ENCODE measurements at regions not wholly inside any gene's neighbourhood (a gene's known extent, or its start where the extent isn't known, plus 50 kb on each side); places are given as distances from the start of the nearest gene placed in this dataset.
A peak's percentile ranks its signal among the peaks of the same experiment; 100 is the strongest.

GRCh38 chr17:77872714-77873499 is 85.6 kb upstream of the TNRC6C start:
- DNase-seq (ENCODE audit: low read depth) = no peak

GRCh38 chr17:77873500-77874302 is 84.8 kb upstream of the TNRC6C start:
- no peak for DNase-seq (ENCODE audit: low read depth)

GRCh38 chr17:77874303-77875050 is 84.0 kb upstream of the TNRC6C start:
- DNase-seq (ENCODE audit: low read depth) = no peak

- no peak for DNase-seq (ENCODE audit: low read depth)
These were observed 83.3 kb upstream of the TNRC6C start for GRCh38 chr17:77875051-77875780.

GRCh38 chr17:77875881-77876509 is 82.5 kb upstream of the TNRC6C start:
- no peak for DNase-seq (ENCODE audit: low read depth)

GRCh38 chr17:77877036-77877435 is 81.5 kb upstream of the TNRC6C start:
- DNase-seq (ENCODE audit: low read depth) = no peak

- no peak for DNase-seq (ENCODE audit: low read depth)
These were observed 80.7 kb upstream of the TNRC6C start for GRCh38 chr17:77877646-77878355.

GRCh38 chr17:77879226-77879895 is 79.1 kb upstream of the TNRC6C start:
- no peak for DNase-seq (ENCODE audit: low read depth)

GRCh38 chr17:77879896-77880280 is 78.6 kb upstream of the TNRC6C start:
- no peak for DNase-seq (ENCODE audit: low read depth)

GRCh38 chr17:77880711-77881450 is 77.6 kb upstream of the TNRC6C start:
- no peak for DNase-seq (ENCODE audit: low read depth)

GRCh38 chr17:77881545-77881944 is 77.0 kb upstream of the TNRC6C start:
- DNase-seq (ENCODE audit: low read depth) = peak; percentile 29

- DNase-seq (ENCODE audit: low read depth) = no peak
These were observed 76.5 kb upstream of the TNRC6C start for GRCh38 chr17:77882040-77882439.

GRCh38 chr17:77882481-77883212 is 75.9 kb upstream of the TNRC6C start:
- peak; percentile 33 for DNase-seq (ENCODE audit: low read depth)

- no peak for DNase-seq (ENCODE audit: low read depth)
These were observed 75.3 kb upstream of the TNRC6C start for GRCh38 chr17:77883213-77883650.

GRCh38 chr17:77884019-77884418 is 74.5 kb upstream of the TNRC6C start:
- no peak for DNase-seq (ENCODE audit: low read depth)

GRCh38 chr17:77884967-77885641 is 73.4 kb upstream of the TNRC6C start:
- no peak for DNase-seq (ENCODE audit: low read depth)

- no peak for DNase-seq (ENCODE audit: low read depth)
These were observed 72.7 kb upstream of the TNRC6C start for GRCh38 chr17:77885678-77886386.

GRCh38 chr17:77886387-77886728 is 72.1 kb upstream of the TNRC6C start:
- no peak for DNase-seq (ENCODE audit: low read depth)

Data from stimulated activated CD8-positive, alpha-beta memory T cell treated with anti-CD3 and anti-CD28 coated beads, Interleukin-15, amount 100 ng/mL, for 24 hours (primary cell).